ENCODE measurements at regions not wholly inside any gene's neighbourhood (a gene's known extent, or its start where the extent isn't known, plus 50 kb on each side); places are given as distances from the start of the nearest gene placed in this dataset.

- DNase-seq (ENCODE audit: low spot score) = no peak
These were observed 288.3 kb upstream of the ZC3H12C start for GRCh38 chr11:109804911-109805310.

- DNase-seq (ENCODE audit: low spot score) = no peak
These were observed 287.0 kb upstream of the ZC3H12C start for GRCh38 chr11:109806205-109806604.

- no peak for DNase-seq (ENCODE audit: low spot score)
These were observed 284.6 kb upstream of the ZC3H12C start for GRCh38 chr11:109808569-109808968.

- no peak for DNase-seq (ENCODE audit: low spot score)
These were observed 278.4 kb upstream of the ZC3H12C start for GRCh38 chr11:109814824-109815223.

GRCh38 chr11:109815500-109816150 is 277.6 kb upstream of the ZC3H12C start:
- DNase-seq (ENCODE audit: low spot score) = no peak

- DNase-seq (ENCODE audit: low spot score) = no peak
These were observed 274.9 kb upstream of the ZC3H12C start for GRCh38 chr11:109818290-109818689.

GRCh38 chr11:109819410-109819809 is 273.8 kb upstream of the ZC3H12C start:
- DNase-seq (ENCODE audit: low spot score) = no peak

- DNase-seq (ENCODE audit: low spot score) = no peak
These were observed 271.7 kb upstream of the ZC3H12C start for GRCh38 chr11:109821511-109821910.

- DNase-seq (ENCODE audit: low spot score) = no peak
These were observed 270.6 kb upstream of the ZC3H12C start for GRCh38 chr11:109822436-109823102.

- no peak for DNase-seq (ENCODE audit: low spot score)
These were observed 264.8 kb upstream of the ZC3H12C start for GRCh38 chr11:109828387-109828786.

GRCh38 chr11:109838026-109838425 is 255.2 kb upstream of the ZC3H12C start:
- no peak for DNase-seq (ENCODE audit: low spot score)

GRCh38 chr11:109845437-109845836 is 247.8 kb upstream of the ZC3H12C start:
- no peak for DNase-seq (ENCODE audit: low spot score)

GRCh38 chr11:109847621-109848020 is 245.6 kb upstream of the ZC3H12C start:
- DNase-seq (ENCODE audit: low spot score) = no peak

GRCh38 chr11:109849051-109849450 is 244.1 kb upstream of the ZC3H12C start:
- DNase-seq (ENCODE audit: low spot score) = no peak

- no peak for DNase-seq (ENCODE audit: low spot score)
These were observed 243.2 kb upstream of the ZC3H12C start for GRCh38 chr11:109849946-109850345.

- no peak for DNase-seq (ENCODE audit: low spot score)
These were observed 241.3 kb upstream of the ZC3H12C start for GRCh38 chr11:109851780-109852390.

- no peak for DNase-seq (ENCODE audit: low spot score)
These were observed 239.9 kb upstream of the ZC3H12C start for GRCh38 chr11:109853156-109853776.

GRCh38 chr11:109854731-109855130 is 238.5 kb upstream of the ZC3H12C start:
- DNase-seq (ENCODE audit: low spot score) = no peak

- DNase-seq (ENCODE audit: low spot score) = no peak
These were observed 236.3 kb upstream of the ZC3H12C start for GRCh38 chr11:109856928-109857327.

GRCh38 chr11:109857637-109858036 is 235.6 kb upstream of the ZC3H12C start:
- no peak for DNase-seq (ENCODE audit: low spot score)

- no peak for DNase-seq (ENCODE audit: low spot score)
These were observed 235.0 kb upstream of the ZC3H12C start for GRCh38 chr11:109858152-109858551.

- no peak for DNase-seq (ENCODE audit: low spot score)
These were observed 234.0 kb upstream of the ZC3H12C start for GRCh38 chr11:109859045-109859724.
